RWPE2 (cell line): ENCODE measurements at regions not wholly inside any gene's neighbourhood (a gene's known extent, or its start where the extent isn't known, plus 50 kb on each side); places are given as distances from the start of the nearest gene placed in this dataset.

Experiments
- ATAC-seq: fragments of 200-7000 bp; cut with Tn5 transposase; 3 replicates; pipeline ENCODE4 v1.9.1; 2021; ENCODE audit warnings: low read depth
- DNase-seq: peaks from one replicate; pipeline ENCODE4 v3.0.0-alpha.2; 2020; ENCODE audit warnings: low spot score
- H3K27ac ChIP-seq: fragments of 450-650 bp; 2 replicates; pipeline ENCODE4 v1.5.1; 2017; ENCODE audit warnings: mild to moderate bottlenecking; ENCODE audit not compliant: poor library complexity, severe bottlenecking
- H3K27me3 ChIP-seq: fragments of 250-450 bp; sonication (Bioruptor Pico); 2 replicates; pipeline ENCODE4 v1.5.1; 2021; ENCODE audit warnings: mild to moderate bottlenecking, moderate library complexity; ENCODE audit not compliant: insufficient read depth, poor library complexity, severe bottlenecking
- H3K36me3 ChIP-seq: fragments of 250-450 bp; sonication (Bioruptor Pico); 2 replicates; pipeline ENCODE4 v1.5.1; 2020; ENCODE audit warnings: low read depth, mild to moderate bottlenecking, moderate library complexity
- H3K4me1 ChIP-seq: fragments of 250-450 bp; sonication (Bioruptor Pico); 2 replicates; pipeline ENCODE4 v1.5.1; 2021; ENCODE audit warnings: mild to moderate bottlenecking, moderate library complexity; ENCODE audit not compliant: insufficient read depth, poor library complexity, severe bottlenecking
- H3K4me3 ChIP-seq: fragments of 250-450 bp; sonication (Bioruptor Pico); 2 replicates; pipeline ENCODE4 v1.5.1; 2021; ENCODE audit warnings: mild to moderate bottlenecking, moderate library complexity; ENCODE audit not compliant: severe bottlenecking
- H3K9me3 ChIP-seq: fragments of 250-450 bp; sonication (Bioruptor Pico); 2 replicates; pipeline ENCODE4 v1.5.1; 2021; ENCODE audit warnings: mild to moderate bottlenecking, moderate library complexity; ENCODE audit not compliant: severe bottlenecking
- TF ChIP-seq, protein P1 (sequence below): fragments of 450-650 bp; IDR thresholded peaks from one replicate; pipeline ENCODE4 v1.5.1; 2017; ENCODE audit warnings: mild to moderate bottlenecking, moderate library complexity; ENCODE audit not compliant: poor library complexity, severe bottlenecking

DNA sequence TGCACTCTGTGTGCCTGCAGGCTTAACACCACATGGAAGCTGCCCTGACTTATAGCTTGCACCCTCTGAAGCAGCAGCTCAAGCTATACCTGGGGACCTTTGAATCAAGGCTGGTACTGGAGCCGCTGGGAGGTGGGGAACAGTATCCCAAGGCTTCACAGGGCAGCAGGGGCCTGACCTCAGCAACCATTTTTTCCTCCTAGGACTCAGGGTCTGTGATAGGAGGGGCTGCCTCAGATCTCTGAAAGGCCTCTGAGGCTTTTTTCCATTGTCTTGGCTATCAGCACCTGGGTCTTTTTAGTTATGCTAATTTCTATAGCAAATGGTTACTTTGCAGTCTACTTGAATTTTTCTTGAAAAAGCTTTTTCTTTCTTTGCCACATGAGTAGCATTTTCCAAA is 80.2 kb upstream of the OPRM1 start:
- Histone ChIP-seq H3K27me3 (no peaks in the 10 kb centered on the region), H3K9me3 (no peaks in the 10 kb centered on the region), H3K27ac (no peak overlapping the region), H3K4me1 (peaks cover 14% of the 10 kb centered on the region), H3K4me3 (no peak overlapping the region), H3K36me3 (no peaks in the 10 kb centered on the region)
- TF ChIP-seq, protein P1, sequence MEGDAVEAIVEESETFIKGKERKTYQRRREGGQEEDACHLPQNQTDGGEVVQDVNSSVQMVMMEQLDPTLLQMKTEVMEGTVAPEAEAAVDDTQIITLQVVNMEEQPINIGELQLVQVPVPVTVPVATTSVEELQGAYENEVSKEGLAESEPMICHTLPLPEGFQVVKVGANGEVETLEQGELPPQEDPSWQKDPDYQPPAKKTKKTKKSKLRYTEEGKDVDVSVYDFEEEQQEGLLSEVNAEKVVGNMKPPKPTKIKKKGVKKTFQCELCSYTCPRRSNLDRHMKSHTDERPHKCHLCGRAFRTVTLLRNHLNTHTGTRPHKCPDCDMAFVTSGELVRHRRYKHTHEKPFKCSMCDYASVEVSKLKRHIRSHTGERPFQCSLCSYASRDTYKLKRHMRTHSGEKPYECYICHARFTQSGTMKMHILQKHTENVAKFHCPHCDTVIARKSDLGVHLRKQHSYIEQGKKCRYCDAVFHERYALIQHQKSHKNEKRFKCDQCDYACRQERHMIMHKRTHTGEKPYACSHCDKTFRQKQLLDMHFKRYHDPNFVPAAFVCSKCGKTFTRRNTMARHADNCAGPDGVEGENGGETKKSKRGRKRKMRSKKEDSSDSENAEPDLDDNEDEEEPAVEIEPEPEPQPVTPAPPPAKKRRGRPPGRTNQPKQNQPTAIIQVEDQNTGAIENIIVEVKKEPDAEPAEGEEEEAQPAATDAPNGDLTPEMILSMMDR: no peak
- ATAC-seq (no peak), DNase-seq (no peak)

DNA sequence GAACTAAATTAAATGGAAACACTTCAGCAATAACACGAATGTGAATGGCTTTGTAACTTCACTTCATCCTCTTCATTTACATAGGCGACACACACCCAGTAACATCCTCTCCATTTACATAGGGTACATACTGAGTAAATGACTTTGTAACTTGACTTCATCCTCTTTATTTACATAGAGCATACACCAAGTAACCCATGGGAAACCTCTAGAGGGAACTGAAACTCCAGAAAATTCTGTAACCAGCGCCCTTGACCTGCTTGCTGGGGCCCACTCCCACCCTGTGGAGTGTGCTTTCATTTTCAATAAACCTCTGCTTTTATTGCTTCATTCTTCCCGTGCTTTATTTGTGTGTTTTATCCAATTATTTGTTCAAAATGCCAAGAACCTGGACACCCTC is 81.6 kb upstream of the OPRM1 start:
- Histone ChIP-seq H3K9me3 (no peaks in the 10 kb centered on the region), H3K27ac (peak overlapping the region; percentile 41), H3K36me3 (no peaks in the 10 kb centered on the region), H3K27me3 (no peaks in the 10 kb centered on the region), H3K4me3 (no peak overlapping the region), H3K4me1 (peaks cover 14% of the 10 kb centered on the region)
- ATAC-seq (no peak), DNase-seq (no peak)
- TF ChIP-seq, protein P1: no peak

DNA sequence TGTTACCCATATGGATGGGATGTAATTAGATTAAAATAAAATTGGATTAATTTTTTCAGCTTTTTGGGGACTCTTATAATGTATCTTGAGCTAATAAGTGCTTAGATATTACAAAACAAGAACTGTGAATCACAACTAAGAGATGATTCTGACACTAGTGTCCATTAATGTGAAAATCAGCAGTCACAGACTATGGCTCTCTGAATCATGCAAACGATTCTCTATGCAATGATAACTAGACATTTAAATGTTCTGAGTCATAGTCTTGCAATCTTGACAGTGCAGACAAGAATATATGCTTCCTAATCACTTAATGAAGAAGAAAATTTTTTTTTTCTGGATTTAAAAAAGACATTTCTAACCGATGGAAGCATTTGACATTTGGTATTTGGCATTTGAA is 82.2 kb upstream of the OPRM1 start:
- peak overlapping the region; percentile 41 for H3K27ac ChIP-seq
- DNase-seq: no peak
- TF ChIP-seq, protein P1: no peak
- ATAC-seq: peak; percentile 96
- no peak overlapping the region for H3K4me3 ChIP-seq
- H3K36me3 ChIP-seq: no peaks in the 10 kb centered on the region
- H3K27me3 ChIP-seq: no peaks in the 10 kb centered on the region
- no peaks in the 10 kb centered on the region for H3K9me3 ChIP-seq
- peaks cover 14% of the 10 kb centered on the region for H3K4me1 ChIP-seq

DNA sequence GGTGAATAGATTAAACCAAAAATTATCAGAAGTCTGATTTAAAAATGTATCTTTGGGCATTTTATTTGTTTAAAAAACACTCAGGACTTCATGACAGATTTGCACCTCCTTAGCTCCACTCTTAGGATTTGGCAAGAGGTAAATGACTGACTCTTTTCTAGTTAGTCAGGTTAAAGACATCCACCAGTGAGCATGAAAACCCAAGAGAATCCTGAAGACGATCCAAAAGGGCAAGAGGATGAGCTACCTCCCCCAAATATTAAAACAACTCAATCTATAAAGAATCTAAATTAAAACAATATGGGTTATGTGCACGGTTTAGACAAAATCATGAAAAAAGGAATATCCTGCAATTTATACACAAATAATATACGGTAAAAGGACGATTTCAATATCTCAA is 89.4 kb upstream of the OPRM1 start:
- DNase-seq (no peak), ATAC-seq (no peak)
- Histone ChIP-seq H3K9me3 (no peaks in the 10 kb centered on the region), H3K27me3 (no peaks in the 10 kb centered on the region), H3K36me3 (no peaks in the 10 kb centered on the region), H3K27ac (no peak overlapping the region), H3K4me1 (no peaks in the 10 kb centered on the region), H3K4me3 (no peak overlapping the region)
- TF ChIP-seq, protein P1: no peak

DNA sequence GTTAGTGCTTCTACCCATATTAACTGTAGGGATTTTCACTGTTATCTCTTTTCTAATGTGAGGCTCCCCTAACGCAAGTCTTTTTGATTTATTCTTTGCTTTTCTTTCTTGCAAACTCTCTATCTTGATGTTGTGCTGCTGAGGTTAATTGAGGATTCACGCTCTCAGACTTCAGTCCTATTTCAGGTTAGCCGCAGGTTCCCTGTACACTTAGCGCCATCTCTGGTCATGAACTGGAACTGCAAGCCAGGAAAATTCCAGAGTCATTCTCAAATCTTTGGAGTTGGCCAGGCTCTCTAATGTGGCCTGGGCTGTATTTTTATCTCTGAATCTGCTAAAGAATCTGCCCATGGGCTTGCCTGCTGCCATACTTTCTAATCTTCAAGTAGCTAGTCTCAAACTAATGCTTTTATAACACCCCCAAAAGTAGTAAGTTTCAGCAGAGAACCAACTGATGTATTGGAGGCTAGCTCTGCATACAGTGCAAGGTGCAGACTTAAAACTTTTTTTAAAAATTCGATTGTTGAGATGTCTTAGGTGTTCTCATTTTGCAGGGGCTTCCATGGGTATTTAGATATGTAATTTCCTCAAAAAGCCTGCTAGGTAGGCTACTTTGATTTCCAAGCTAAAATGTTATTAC is 91.1 kb upstream of the OPRM1 start:
- DNase-seq (no peak), ATAC-seq (no peak)
- TF ChIP-seq, protein P1: peak; percentile 88

More for the DNA sequence above, 91.1 kb upstream of the OPRM1 start:
- Histone ChIP-seq H3K9me3 (no peaks in the 10 kb centered on the region), H3K36me3 (no peaks in the 10 kb centered on the region), H3K27me3 (no peaks in the 10 kb centered on the region), H3K4me1 (no peaks in the 10 kb centered on the region), H3K4me3 (no peak overlapping the region), H3K27ac (no peak overlapping the region)
